ENCODE measurements at regions not wholly inside any gene's neighbourhood (a gene's known extent, or its start where the extent isn't known, plus 50 kb on each side); places are given as distances from the start of the nearest gene placed in this dataset.
A peak's percentile ranks its signal among the peaks of the same experiment; 100 is the strongest.

DNA sequence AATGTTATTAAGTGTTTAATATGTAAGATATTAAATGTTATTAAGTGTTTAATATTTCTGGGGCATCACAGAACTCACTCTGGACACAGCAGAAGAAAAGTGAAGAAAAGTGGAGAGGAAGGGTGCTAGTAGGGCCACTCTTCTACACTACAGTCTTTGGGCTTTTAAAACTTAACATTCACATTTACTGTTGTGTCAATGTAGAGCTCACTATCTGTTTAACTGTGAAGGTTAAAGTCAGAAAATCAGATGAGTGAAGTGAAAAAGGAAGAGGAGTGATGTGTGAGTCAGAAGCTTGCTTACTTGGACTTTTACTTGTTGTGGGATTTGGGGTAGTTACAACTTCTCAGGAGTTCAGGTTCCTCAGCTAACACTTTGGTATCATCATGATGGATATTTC is 145.3 kb upstream of the DNAJC19 start:
- DNase-seq (ENCODE audit: low spot score), result no peak
- no peak overlapping the region for H3K4me2 ChIP-seq (ENCODE audit: insufficient read depth, low read length, poor library complexity, severe bottlenecking)
- H3K9ac ChIP-seq (ENCODE audit: low read depth, low read length, poor library complexity), result no peak overlapping the region
- H2BK15ac ChIP-seq (ENCODE audit: low read length), result no peak overlapping the region
- no peak overlapping the region for H3K27ac ChIP-seq (replicated peaks; ENCODE audit: low read length)
- H3K14ac ChIP-seq (ENCODE audit: low read length), result no peak overlapping the region
- H4K8ac ChIP-seq (ENCODE audit: low read depth, low read length), result peak overlapping the region; percentile 48
- no peak overlapping the region for H3K18ac ChIP-seq (ENCODE audit: low read length)
- H3K4ac ChIP-seq (ENCODE audit: low read length), result no peak overlapping the region
- H3K36me3 ChIP-seq (replicated peaks in 1 of 2; ENCODE audit: control insufficient read depth in 2 of 2, insufficient read depth in 2 of 2, low read length in 2 of 2), result no peaks in the 10 kb centered on the region
- H2AK5ac ChIP-seq (ENCODE audit: low read depth, low read length), result no peak overlapping the region
- H2BK5ac ChIP-seq (ENCODE audit: low read length), result no peak overlapping the region
- H3K27me3 ChIP-seq (ENCODE audit: control insufficient read depth in 3 of 3, insufficient read depth in 3 of 3, low read depth in 1 of 3, low read length in 3 of 3), result peaks cover 0 to 5% (median 0%) of the 10 kb centered on the region in 3 experiments
- no peaks in the 10 kb centered on the region for H3K79me1 ChIP-seq (ENCODE audit: low read depth, low read length)
- no peak overlapping the region for H2BK12ac ChIP-seq (ENCODE audit: low read length)
- H3K9me3 ChIP-seq (replicated peaks in 1 of 2; ENCODE audit: control insufficient read depth in 2 of 2, insufficient read depth in 1 of 2, low read depth in 1 of 2, low read length in 2 of 2), result no peaks in the 10 kb centered on the region
- H4K91ac ChIP-seq (ENCODE audit: low read depth, low read length, poor library complexity), result no peak overlapping the region
- no peaks in the 10 kb centered on the region for H3K4me1 ChIP-seq (ENCODE audit: control insufficient read depth in 2 of 2, insufficient read depth in 1 of 2, low read depth in 1 of 2, low read length in 2 of 2)
- no peak overlapping the region for H2AFZ ChIP-seq (ENCODE audit: low read length)
- no peak overlapping the region for H3K4me3 ChIP-seq (ENCODE audit: low read length in 2 of 2)
- no peak overlapping the region for H3K23ac ChIP-seq (ENCODE audit: low read depth, low read length, poor library complexity)
- H2BK120ac ChIP-seq (ENCODE audit: low read depth, low read length), result no peak overlapping the region

GRCh38 chr3:181133832-181134231 is 144.3 kb upstream of the DNAJC19 start:
- Histone ChIP-seq H4K8ac (ENCODE audit: low read depth, low read length) (no peak overlapping the region), H3K9me3 (replicated peaks in 1 of 2; ENCODE audit: control insufficient read depth in 2 of 2, insufficient read depth in 1 of 2, low read depth in 1 of 2, low read length in 2 of 2) (no peaks in the 10 kb centered on the region), H2BK120ac (ENCODE audit: low read depth, low read length) (no peak overlapping the region), H2BK5ac (ENCODE audit: low read length) (no peak overlapping the region), H3K4ac (ENCODE audit: low read length) (no peak overlapping the region), H3K27me3 (ENCODE audit: control insufficient read depth in 3 of 3, insufficient read depth in 3 of 3, low read depth in 1 of 3, low read length in 3 of 3) (no peaks in the 10 kb centered on the region), H3K4me3 (ENCODE audit: low read length in 2 of 2) (no peak overlapping the region), H3K36me3 (replicated peaks in 1 of 2; ENCODE audit: control insufficient read depth in 2 of 2, insufficient read depth in 2 of 2, low read length in 2 of 2) (no peaks in the 10 kb centered on the region), H3K27ac (replicated peaks; ENCODE audit: low read length) (no peak overlapping the region), H3K18ac (ENCODE audit: low read length) (no peak overlapping the region), H2AK5ac (ENCODE audit: low read depth, low read length) (no peak overlapping the region), H3K9ac (ENCODE audit: low read depth, low read length, poor library complexity) (no peak overlapping the region), H3K79me1 (ENCODE audit: low read depth, low read length) (no peaks in the 10 kb centered on the region), H3K14ac (ENCODE audit: low read length) (no peak overlapping the region), H2BK15ac (ENCODE audit: low read length) (no peak overlapping the region), H2AFZ (ENCODE audit: low read length) (no peak overlapping the region), H3K23ac (ENCODE audit: low read depth, low read length, poor library complexity) (no peak overlapping the region), H2BK12ac (ENCODE audit: low read length) (no peak overlapping the region), H4K91ac (ENCODE audit: low read depth, low read length, poor library complexity) (no peak overlapping the region), H3K4me1 (ENCODE audit: control insufficient read depth in 2 of 2, insufficient read depth in 1 of 2, low read depth in 1 of 2, low read length in 2 of 2) (no peaks in the 10 kb centered on the region), H3K4me2 (ENCODE audit: insufficient read depth, low read length, poor library complexity, severe bottlenecking) (no peak overlapping the region)
- DNase-seq (ENCODE audit: low spot score), result no peak

DNA sequence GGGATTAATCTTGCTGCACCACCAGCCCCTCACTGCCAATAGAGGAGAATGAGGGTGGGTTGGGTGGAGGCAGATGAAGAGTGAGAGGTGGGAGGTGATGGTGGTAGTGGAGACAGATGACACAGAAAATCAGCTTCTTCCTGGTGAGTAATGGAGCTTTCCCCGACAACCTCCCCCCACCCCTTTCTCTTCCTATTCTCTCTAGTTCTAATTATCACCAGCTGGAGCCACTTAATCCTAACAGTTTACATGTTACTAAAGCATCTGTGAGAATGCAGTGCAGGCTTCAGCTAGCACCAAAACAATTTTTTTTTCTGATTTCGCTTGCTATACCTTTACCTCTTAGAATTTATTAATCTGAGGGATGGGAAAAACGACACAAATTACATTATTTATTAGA is 116.1 kb upstream of the DNAJC19 start:
- Histone ChIP-seq H2BK5ac (ENCODE audit: low read length) (no peak overlapping the region), H3K79me1 (ENCODE audit: low read depth, low read length) (no peaks in the 10 kb centered on the region), H4K8ac (ENCODE audit: low read depth, low read length) (no peak overlapping the region), H3K4me2 (ENCODE audit: insufficient read depth, low read length, poor library complexity, severe bottlenecking) (no peak overlapping the region), H2AFZ (ENCODE audit: low read length) (no peak overlapping the region), H3K27me3 (ENCODE audit: control insufficient read depth in 3 of 3, insufficient read depth in 3 of 3, low read depth in 1 of 3, low read length in 3 of 3) (peaks cover 0 to 5% (median 0%) of the 10 kb centered on the region in 3 experiments), H3K23ac (ENCODE audit: low read depth, low read length, poor library complexity) (no peak overlapping the region), H3K4me1 (ENCODE audit: control insufficient read depth in 2 of 2, insufficient read depth in 1 of 2, low read depth in 1 of 2, low read length in 2 of 2) (peaks cover 0 to 4% of the 10 kb centered on the region in 2 donors), H2BK12ac (ENCODE audit: low read length) (no peak overlapping the region), H3K36me3 (replicated peaks in 1 of 2; ENCODE audit: control insufficient read depth in 2 of 2, insufficient read depth in 2 of 2, low read length in 2 of 2) (no peaks in the 10 kb centered on the region), H3K4ac (ENCODE audit: low read length) (no peak overlapping the region), H3K14ac (ENCODE audit: low read length) (no peak overlapping the region), H4K91ac (ENCODE audit: low read depth, low read length, poor library complexity) (no peak overlapping the region), H3K9me3 (replicated peaks in 1 of 2; ENCODE audit: control insufficient read depth in 2 of 2, insufficient read depth in 1 of 2, low read depth in 1 of 2, low read length in 2 of 2) (no peaks in the 10 kb centered on the region), H2BK15ac (ENCODE audit: low read length) (no peak overlapping the region), H3K18ac (ENCODE audit: low read length) (no peak overlapping the region), H3K4me3 (ENCODE audit: low read length in 2 of 2) (no peak overlapping the region), H2AK5ac (ENCODE audit: low read depth, low read length) (no peak overlapping the region), H2BK120ac (ENCODE audit: low read depth, low read length) (no peak overlapping the region), H3K27ac (replicated peaks; ENCODE audit: low read length) (no peak overlapping the region), H3K9ac (ENCODE audit: low read depth, low read length, poor library complexity) (no peak overlapping the region)
- WGBS, 2 donors (ENCODE audit: extremely low coverage in 2 of 2, insufficient read length in 2 of 2, insufficient replicate concordance in 1 of 2), result no CpG with 5 or more reads among the region's 3 CpGs
- no peak for DNase-seq (ENCODE audit: low spot score)

DNA sequence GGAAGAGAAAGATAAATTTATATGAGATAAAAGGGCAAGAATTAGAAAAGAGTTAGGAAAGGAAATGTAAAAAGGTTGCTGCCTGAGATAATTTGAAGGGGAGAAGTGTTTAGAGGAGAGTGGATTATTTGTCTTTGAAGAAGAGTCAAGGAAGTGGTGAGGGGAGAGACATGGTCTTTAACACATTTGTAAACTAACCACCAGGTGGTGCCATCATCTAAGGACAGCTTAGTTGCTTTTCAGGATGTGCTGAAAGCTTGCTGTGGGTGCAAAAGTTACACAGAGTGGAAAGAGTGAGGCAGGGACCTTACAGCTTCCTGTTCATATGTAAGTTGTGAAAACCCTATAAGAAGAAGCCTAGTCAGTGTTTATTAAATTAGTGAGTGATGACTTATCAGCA is 114.1 kb upstream of the DNAJC19 start:
- H3K14ac ChIP-seq (ENCODE audit: low read length), result no peak overlapping the region

More for the DNA sequence above, 114.1 kb upstream of the DNAJC19 start:
- no peak overlapping the region for H3K23ac ChIP-seq (ENCODE audit: low read depth, low read length, poor library complexity)
- no peak overlapping the region for H2BK5ac ChIP-seq (ENCODE audit: low read length)
- H3K27ac ChIP-seq (replicated peaks; ENCODE audit: low read length), result no peak overlapping the region
- H3K36me3 ChIP-seq (replicated peaks in 1 of 2; ENCODE audit: control insufficient read depth in 2 of 2, insufficient read depth in 2 of 2, low read length in 2 of 2), result no peaks in the 10 kb centered on the region
- H2BK15ac ChIP-seq (ENCODE audit: low read length), result no peak overlapping the region
- no peak overlapping the region for H4K8ac ChIP-seq (ENCODE audit: low read depth, low read length)
- no peak overlapping the region for H3K4ac ChIP-seq (ENCODE audit: low read length)
- no peak overlapping the region for H3K9ac ChIP-seq (ENCODE audit: low read depth, low read length, poor library complexity)
- no peak overlapping the region for H4K91ac ChIP-seq (ENCODE audit: low read depth, low read length, poor library complexity)
- H3K4me1 ChIP-seq (ENCODE audit: control insufficient read depth in 2 of 2, insufficient read depth in 1 of 2, low read depth in 1 of 2, low read length in 2 of 2), result peaks cover 0 to 4% of the 10 kb centered on the region in 2 donors
- no peaks in the 10 kb centered on the region for H3K79me1 ChIP-seq (ENCODE audit: low read depth, low read length)
- H3K4me2 ChIP-seq (ENCODE audit: insufficient read depth, low read length, poor library complexity, severe bottlenecking), result no peak overlapping the region
- H2BK12ac ChIP-seq (ENCODE audit: low read length), result no peak overlapping the region
- H3K4me3 ChIP-seq (ENCODE audit: low read length in 2 of 2), result no peak overlapping the region
- no peak overlapping the region for H3K18ac ChIP-seq (ENCODE audit: low read length)
- H2AK5ac ChIP-seq (ENCODE audit: low read depth, low read length), result no peak overlapping the region
- H3K27me3 ChIP-seq (ENCODE audit: control insufficient read depth in 3 of 3, insufficient read depth in 3 of 3, low read depth in 1 of 3, low read length in 3 of 3), result peaks cover 0 to 5% (median 0%) of the 10 kb centered on the region in 3 experiments
- no peak overlapping the region for H2BK120ac ChIP-seq (ENCODE audit: low read depth, low read length)
- H2AFZ ChIP-seq (ENCODE audit: low read length), result no peak overlapping the region
- DNase-seq (ENCODE audit: low spot score), result peak; percentile 41
- no peaks in the 10 kb centered on the region for H3K9me3 ChIP-seq (replicated peaks in 1 of 2; ENCODE audit: control insufficient read depth in 2 of 2, insufficient read depth in 1 of 2, low read depth in 1 of 2, low read length in 2 of 2)
